Omental fat pad (tissue), 3 donors: ENCODE measurements at regions not wholly inside any gene's neighbourhood (a gene's known extent, or its start where the extent isn't known, plus 50 kb on each side); places are given as distances from the start of the nearest gene placed in this dataset.
A peak's percentile ranks its signal among the peaks of the same experiment; 100 is the strongest.
"Not testable (repeated sequence)": the region's sequence is repeated elsewhere in the genome, so short reads cannot be mapped to it uniquely, and the experiment has no call there.

Experiments used
- ATAC-seq: fragments of 150-250 bp; one replicate; pipeline ENCODE4 v1.9.1; 2016; ENCODE audit warnings: mild to moderate bottlenecking, moderate library complexity; ENCODE audit not compliant: low FRiP score
- DNase-seq: peaks from one replicate; pipeline ENCODE4 v3.0.0-alpha.2; 2019; ENCODE audit warnings: low spot score
- TF ChIP-seq, protein P1 (sequence below), 3 donors: fragments of 450-650 bp; IDR thresholded peaks; one replicate each; pipeline ENCODE4 v1.5.1; 2016 to 2017; ENCODE audit warnings: antibody characterized with exemption in 3 of 3, mild to moderate bottlenecking in 3 of 3, moderate library complexity in 2 of 3

DNA sequence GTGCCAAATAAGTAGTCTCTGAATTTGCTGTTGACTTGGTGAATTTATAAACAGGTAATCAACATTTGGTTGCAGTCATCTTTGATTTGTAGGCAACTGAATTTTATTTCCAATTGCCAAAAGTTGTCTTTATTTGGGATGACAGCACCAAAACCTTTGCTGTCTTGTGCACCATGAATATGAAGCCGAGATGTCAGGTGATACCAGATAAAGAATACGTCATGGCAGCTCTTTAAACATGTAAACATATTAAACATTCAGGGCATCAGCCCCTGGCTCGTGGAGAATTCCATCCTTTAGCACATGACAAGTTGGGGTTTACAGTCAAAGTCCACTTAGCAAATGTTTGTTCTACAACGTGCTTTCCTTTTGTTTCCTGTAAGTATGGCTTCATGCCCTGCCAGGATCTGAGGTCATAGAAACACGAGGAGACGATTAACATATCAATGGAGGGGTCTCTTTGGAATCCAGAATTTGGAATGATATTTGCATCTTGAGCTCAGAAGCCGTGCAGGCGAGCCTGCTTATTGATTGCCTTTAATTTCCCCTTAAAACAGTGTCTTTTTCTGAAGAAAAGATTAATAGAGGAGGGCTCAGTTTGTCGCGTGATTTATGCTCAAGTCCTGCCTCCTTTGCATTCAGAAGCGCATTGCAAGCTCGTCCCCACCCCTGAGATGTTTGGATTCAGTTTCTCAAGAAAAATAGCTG, 170.2 kb upstream of the ZNF217 start:
- TF ChIP-seq, protein P1, sequence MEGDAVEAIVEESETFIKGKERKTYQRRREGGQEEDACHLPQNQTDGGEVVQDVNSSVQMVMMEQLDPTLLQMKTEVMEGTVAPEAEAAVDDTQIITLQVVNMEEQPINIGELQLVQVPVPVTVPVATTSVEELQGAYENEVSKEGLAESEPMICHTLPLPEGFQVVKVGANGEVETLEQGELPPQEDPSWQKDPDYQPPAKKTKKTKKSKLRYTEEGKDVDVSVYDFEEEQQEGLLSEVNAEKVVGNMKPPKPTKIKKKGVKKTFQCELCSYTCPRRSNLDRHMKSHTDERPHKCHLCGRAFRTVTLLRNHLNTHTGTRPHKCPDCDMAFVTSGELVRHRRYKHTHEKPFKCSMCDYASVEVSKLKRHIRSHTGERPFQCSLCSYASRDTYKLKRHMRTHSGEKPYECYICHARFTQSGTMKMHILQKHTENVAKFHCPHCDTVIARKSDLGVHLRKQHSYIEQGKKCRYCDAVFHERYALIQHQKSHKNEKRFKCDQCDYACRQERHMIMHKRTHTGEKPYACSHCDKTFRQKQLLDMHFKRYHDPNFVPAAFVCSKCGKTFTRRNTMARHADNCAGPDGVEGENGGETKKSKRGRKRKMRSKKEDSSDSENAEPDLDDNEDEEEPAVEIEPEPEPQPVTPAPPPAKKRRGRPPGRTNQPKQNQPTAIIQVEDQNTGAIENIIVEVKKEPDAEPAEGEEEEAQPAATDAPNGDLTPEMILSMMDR (IDR thresholded peaks at IDR 0.05), result no peak
- no peak for DNase-seq
- ATAC-seq, result peak; percentile 28

DNA sequence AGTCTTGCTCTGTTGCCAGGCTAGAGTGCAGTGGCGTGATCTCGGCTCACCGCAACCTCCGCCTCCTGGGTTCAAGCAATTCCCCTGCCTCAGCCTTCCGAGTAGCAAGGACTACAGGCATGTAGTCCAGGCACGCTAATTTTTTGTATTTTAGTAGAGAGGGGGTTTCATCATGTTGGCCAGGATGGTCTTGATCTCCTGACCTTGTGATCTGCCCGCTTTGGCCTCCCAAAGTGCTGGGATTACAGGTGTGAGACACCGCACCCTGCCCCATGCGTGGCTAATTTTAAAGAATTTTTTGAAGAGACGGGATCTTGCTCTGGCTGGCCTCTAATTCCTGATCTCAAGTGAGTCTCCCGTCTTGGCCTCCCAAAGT, 168.8 kb upstream of the ZNF217 start:
- not testable (repeated sequence) for ATAC-seq, DNase-seq

DNA sequence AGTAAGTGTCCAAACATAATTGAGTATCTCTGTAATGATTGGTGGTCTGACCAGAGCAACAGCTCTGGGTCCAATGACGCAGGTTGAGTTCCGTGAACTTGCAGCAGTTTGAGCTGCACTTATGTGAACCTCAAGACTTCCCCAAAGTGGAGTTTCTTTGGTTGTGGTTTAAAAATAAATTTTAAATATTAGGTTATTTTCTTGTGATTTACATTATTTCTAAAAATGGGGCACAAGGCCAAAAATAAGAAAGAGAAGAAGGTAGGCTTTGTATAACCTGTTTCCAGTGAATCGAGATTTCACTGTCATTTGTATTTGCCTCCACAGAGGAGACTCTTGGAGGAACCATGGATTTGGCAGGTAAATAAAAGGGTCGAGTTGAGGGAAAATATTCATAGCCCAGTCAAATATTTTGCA, 166.4 kb upstream of the ZNF217 start:
- ATAC-seq (no peak), DNase-seq (no peak)
- TF ChIP-seq, protein P1 (IDR thresholded peaks at IDR 0.05), result no peak

DNA sequence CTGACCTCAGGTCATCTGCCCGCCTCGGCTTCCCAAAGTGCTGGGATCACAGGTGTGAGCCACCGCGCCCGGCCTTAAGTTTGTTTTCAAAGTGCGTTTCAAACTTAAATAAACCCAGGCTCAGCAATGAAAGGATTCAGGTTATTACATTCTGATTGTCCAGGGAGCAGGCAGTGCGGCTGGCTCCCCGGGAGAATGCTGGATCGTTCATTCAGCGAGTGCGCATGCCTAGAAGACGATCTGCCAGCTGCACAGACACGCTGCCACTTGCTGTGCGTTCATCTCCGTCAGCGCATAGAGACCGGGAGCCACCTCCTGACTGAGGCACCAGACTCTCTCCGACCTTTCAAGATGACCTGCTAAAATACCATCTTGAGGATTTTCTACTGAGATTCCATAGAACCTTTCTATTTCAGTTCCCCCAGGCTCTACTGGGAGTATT, 163.9 kb upstream of the ZNF217 start:
- ATAC-seq (no peak), DNase-seq (no peak)
- TF ChIP-seq, protein P1 (IDR thresholded peaks at IDR 0.05), result no peak

DNA sequence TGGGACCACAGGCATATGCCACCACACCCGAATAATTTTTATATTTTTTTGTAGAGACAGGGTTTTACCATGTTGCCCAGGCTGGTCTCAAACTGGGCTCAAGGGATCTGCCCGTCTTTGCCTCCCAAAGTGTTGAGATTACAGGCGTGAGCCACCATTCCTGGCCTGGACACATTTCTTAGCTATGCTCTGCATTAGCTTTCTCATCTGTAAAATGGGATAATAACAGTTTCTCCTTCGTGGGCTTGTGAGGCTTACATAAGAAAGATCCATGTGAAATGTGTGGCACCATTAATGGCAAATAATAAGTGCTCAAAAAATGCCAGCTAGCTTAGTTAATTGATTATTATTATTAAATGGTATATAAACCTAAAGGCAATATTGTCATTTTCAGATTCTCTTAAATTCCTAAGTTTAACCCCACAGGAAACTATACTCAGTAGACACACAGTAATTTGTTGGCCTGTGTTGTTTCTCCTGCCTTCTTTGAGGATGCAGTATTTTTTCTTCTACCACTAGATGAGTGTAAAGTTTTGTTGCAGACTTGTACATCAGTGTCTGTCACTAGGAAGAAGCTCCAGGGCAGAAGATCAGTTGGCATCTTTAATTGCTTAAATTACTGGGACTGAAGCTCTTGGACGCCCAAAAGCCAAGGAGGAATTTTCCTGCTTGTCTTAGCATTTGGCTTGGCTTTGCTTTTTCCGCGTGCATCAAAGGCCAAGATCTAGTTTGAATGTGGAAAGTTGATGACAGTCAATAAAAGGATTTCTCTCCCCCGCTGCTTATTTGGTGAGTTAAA, 162.3 kb upstream of the ZNF217 start:
- ATAC-seq (no peak), DNase-seq (no peak)
- TF ChIP-seq, protein P1 (IDR thresholded peaks at IDR 0.05), result no peak

DNA sequence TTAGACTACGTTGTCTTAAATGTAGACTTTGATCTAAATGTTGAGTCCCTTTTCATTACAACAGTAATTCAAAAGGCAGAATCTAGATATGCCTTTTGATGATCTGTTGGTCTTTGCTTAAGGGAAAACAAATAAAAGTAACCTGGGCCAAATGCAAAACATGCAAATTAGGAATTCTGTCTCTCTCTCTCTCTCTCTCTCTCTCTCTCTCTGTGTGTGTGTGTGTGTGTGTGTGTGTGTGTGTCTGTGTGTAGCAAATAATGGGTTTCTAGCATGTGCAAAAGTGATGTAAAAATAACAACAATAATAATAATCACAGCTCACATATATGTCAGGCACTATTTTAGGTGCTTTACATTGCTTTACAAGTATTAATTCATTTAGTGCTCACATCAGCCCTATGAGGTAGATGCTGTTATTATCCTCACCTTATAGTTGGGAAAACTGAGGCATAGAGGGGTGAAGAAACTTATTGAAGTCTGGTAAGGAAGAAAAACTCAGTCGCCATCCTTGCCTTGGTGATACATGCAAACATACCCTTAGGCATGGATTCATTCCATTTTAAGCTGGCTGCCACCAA, 160.3 kb upstream of the ZNF217 start:
- no peak for DNase-seq
- TF ChIP-seq, protein P1 (IDR thresholded peaks at IDR 0.05), result no peak
- ATAC-seq, result no peak

DNA sequence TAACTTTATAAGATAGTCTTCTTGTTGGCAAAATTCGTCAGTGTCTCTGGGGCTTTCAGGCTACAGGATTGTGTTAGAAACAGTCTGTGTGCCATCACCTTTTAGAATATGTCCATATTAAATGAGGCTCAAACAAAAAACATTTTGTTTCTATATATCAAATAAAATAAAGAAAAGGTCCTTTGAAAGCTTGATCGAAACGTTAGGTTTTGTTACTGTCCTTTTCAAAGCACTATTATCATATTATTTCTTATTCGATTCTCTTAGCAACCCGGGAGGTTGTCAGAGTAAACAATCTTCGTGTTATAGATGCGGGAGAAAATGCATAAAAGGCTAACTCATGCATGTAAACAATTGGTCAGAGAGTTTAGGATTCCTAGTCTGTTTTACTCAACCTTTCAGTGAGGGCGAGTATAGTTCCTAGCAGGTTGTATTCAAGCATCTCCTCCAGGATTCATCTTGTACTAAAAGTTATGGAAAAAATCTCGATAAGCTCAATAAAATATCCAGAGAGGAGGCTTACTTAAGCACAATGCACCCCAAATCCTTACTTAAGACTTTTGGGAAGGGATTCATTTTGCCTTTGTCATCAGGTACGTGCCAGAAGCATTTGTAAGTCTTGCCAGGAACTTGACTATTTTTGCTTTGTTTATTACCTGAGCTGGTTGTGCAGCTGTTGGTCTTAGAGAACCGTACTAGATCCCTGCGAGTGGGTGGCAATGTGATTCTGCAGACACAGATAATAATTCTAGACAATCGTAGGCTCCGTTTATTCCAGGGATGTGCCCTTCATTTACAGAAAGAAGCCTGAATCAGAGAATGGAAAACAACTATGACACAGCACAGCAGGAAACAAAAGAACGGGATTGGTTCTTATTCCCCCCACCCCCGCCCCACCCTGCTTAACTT, 159.6 kb upstream of the ZNF217 start:
- ATAC-seq, result peak; percentile 38

More for the DNA sequence above, 159.6 kb upstream of the ZNF217 start:
- DNase-seq, result no peak
- TF ChIP-seq, protein P1 (IDR thresholded peaks at IDR 0.05), result no peak
